ENCODE measurements at regions not wholly inside any gene's neighbourhood (a gene's known extent, or its start where the extent isn't known, plus 50 kb on each side); places are given as distances from the start of the nearest gene placed in this dataset.

DNA sequence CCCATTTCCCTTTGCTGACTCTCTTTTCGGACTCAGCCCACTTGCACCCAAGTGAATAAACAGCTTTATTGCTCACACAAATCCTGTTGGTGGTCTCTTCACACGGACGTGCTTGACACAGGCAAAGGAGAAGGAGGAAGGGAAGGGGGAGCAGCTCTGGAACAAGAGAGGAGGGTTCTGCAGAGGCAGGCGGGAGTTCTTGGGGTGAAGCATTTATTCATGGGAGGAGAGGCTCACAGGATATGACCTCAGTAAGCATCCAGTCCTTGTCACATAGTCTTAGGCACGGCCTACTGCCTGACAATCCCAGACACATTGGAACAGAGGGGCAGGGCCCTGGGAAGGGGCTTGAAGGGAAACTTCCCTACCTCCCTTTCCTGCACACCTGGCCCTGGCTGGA is 171.7 kb upstream of the HS6ST1 start:
- Histone ChIP-seq H3K79me2 (no peaks in the 10 kb centered on the region), H3K4me2 (ENCODE audit: low read length) (no peak overlapping the region), H3K9ac (no peak overlapping the region), H2AFZ (no peak overlapping the region), H3K4me1 (no peaks in the 10 kb centered on the region), H3K27ac (no peak overlapping the region), H3K9me3 (ENCODE audit: control insufficient read depth, low read length) (no peaks in the 10 kb centered on the region), H3K4me3 (ENCODE audit: low read depth, low read length) (no peak overlapping the region), H3K27me3 (ENCODE audit: control insufficient read depth, insufficient read depth, low read length) (no peaks in the 10 kb centered on the region), H3K36me3 (ENCODE audit: control insufficient read depth, insufficient read depth, low read length) (no peaks in the 10 kb centered on the region)
- TF ChIP-seq, protein P1, sequence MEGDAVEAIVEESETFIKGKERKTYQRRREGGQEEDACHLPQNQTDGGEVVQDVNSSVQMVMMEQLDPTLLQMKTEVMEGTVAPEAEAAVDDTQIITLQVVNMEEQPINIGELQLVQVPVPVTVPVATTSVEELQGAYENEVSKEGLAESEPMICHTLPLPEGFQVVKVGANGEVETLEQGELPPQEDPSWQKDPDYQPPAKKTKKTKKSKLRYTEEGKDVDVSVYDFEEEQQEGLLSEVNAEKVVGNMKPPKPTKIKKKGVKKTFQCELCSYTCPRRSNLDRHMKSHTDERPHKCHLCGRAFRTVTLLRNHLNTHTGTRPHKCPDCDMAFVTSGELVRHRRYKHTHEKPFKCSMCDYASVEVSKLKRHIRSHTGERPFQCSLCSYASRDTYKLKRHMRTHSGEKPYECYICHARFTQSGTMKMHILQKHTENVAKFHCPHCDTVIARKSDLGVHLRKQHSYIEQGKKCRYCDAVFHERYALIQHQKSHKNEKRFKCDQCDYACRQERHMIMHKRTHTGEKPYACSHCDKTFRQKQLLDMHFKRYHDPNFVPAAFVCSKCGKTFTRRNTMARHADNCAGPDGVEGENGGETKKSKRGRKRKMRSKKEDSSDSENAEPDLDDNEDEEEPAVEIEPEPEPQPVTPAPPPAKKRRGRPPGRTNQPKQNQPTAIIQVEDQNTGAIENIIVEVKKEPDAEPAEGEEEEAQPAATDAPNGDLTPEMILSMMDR (IDR thresholded peaks at IDR 0.05): no peak

DNA sequence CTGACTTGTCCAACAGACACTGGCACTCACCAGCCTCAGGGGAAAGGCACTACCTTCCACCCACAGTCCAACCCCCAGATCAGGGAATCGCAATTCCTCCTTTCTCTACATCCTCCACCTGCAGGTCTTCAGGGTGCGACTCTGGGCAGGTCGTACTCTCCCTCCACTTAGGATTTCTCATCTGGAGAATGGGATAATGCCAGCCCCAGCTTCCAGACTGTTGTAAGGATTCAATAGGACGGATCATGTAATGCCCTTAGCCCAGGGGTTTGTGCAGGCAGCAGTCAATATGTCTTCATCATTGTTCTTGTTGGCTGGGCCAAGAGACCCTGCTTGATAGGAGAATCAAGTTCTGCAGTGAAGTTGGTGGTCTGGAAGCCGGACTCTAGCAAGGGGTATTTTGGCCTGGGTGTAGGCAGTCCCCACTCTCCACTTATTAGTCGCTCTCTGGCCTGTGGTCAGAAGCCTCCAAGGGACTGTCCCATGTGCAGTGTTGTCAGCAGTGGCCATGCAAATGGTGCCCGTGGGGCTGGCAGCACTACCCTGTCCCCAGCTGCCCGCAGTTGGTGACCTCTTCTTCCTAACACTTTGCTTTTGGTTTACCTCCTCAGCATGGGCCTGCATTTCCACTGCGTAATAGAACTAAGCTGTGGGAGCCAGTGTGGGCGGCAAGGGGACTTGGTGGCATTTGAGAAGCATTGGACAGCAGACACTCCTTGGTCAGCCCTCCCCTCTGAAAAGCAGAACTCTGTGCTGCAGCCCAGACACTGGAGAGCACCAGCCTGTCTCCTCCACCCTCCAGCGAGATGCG is 172.4 kb upstream of the HS6ST1 start:
- H3K4me1 ChIP-seq: no peaks in the 10 kb centered on the region
- H3K27me3 ChIP-seq (ENCODE audit: control insufficient read depth, insufficient read depth, low read length): no peaks in the 10 kb centered on the region
- H3K36me3 ChIP-seq (ENCODE audit: control insufficient read depth, insufficient read depth, low read length): no peaks in the 10 kb centered on the region
- no peaks in the 10 kb centered on the region for H3K9me3 ChIP-seq (ENCODE audit: control insufficient read depth, low read length)
- no peak overlapping the region for H2AFZ ChIP-seq
- TF ChIP-seq, protein P1 (IDR thresholded peaks at IDR 0.05): no peak
- no peak overlapping the region for H3K9ac ChIP-seq
- H3K4me2 ChIP-seq (ENCODE audit: low read length): no peak overlapping the region
- no peaks in the 10 kb centered on the region for H3K79me2 ChIP-seq
- no peak overlapping the region for H3K4me3 ChIP-seq (ENCODE audit: low read depth, low read length)
- no peak overlapping the region for H3K27ac ChIP-seq

DNA sequence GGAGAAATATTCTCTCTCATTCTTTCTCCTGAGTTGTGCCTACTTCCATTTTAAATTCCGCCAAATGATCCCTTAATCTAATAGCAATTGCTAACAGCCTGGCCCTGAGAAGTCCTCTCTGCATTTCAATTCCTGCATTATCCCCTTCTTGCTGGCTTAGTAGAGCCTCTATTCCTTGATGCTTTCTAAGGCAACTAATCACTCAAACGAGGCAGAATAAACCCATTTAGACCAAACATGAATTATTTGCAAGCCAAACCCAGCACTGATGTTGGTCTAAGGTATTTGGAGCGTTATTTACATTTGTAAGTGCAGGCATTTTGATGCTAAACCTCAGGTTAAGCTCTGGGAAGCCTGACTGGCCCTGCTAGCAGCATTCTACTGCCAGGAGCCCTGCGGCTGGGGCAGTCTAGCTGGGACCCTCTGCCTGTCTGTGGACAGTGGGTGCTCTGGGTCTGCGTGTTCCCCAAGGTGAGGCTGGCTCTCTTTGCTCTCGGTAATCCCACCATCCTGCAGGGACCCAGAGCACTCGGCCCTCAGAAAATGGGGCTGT is 173.1 kb upstream of the HS6ST1 start:
- no peaks in the 10 kb centered on the region for H3K4me1 ChIP-seq
- no peaks in the 10 kb centered on the region for H3K79me2 ChIP-seq
- TF ChIP-seq, protein P1 (IDR thresholded peaks at IDR 0.05): no peak

DNA sequence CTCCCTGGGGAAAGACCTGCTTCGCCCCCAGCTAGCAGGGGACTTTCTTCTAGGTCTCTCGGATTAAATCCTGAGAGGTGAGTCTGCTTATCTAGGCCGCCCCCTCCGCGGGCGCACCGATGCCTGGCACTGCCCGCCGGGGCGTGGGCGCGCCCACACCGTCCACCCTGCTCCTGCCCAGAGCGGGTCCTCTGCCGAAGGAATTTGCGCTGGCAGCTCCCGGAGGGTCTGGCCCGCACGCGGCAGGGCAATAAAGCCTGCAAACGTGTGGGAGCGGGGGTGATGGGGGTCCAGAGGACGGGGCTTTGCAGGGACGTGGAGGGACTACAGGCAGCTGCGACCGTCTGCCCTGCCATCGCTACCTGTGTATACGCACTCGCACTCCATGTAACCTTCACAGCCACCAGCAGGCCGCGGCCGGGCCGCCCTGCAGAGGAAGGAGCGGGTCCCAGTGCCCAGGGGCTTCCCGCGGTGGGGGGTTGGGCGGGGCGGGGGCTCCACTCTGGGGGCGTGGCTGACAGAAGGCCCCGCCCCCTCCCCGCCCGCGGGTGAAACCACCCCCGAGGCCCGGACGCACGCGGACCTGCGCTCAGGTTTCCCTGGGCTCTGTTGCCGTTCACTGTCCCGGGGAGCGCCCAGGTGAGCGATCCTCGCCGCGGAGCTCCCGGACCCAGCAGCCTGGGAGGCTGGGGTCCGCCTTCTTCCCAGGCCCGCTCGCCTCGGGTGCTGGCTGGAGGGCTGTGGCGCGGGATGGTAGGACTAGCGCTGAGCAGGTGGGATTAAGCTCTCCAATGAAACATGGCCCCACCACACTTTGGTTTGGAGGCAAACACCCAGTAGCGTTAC is 174.5 kb upstream of the HS6ST1 start:
- H2AFZ ChIP-seq: no peak overlapping the region
- no peak overlapping the region for H3K4me3 ChIP-seq (ENCODE audit: low read depth, low read length)
- TF ChIP-seq, protein P1 (IDR thresholded peaks at IDR 0.05): no peak
- H3K4me1 ChIP-seq: no peaks in the 10 kb centered on the region
- no peaks in the 10 kb centered on the region for H3K9me3 ChIP-seq (ENCODE audit: control insufficient read depth, low read length)
- no peak overlapping the region for H3K9ac ChIP-seq
- H3K4me2 ChIP-seq (ENCODE audit: low read length): no peak overlapping the region
- no peaks in the 10 kb centered on the region for H3K79me2 ChIP-seq
- H3K27me3 ChIP-seq (ENCODE audit: control insufficient read depth, insufficient read depth, low read length): no peaks in the 10 kb centered on the region
- no peak overlapping the region for H3K27ac ChIP-seq
- no peaks in the 10 kb centered on the region for H3K36me3 ChIP-seq (ENCODE audit: control insufficient read depth, insufficient read depth, low read length)

More for the DNA sequence above, 173.1 kb upstream of the HS6ST1 start:
- Histone ChIP-seq H3K4me2 (ENCODE audit: low read length) (no peak overlapping the region), H3K4me3 (ENCODE audit: low read depth, low read length) (no peak overlapping the region), H3K9me3 (ENCODE audit: control insufficient read depth, low read length) (no peaks in the 10 kb centered on the region), H3K27ac (no peak overlapping the region), H3K27me3 (ENCODE audit: control insufficient read depth, insufficient read depth, low read length) (no peaks in the 10 kb centered on the region), H3K9ac (no peak overlapping the region), H3K36me3 (ENCODE audit: control insufficient read depth, insufficient read depth, low read length) (no peaks in the 10 kb centered on the region), H2AFZ (no peak overlapping the region)

Data from parathyroid adenoma (tissue), 2 donors.